ENCODE measurements at regions not wholly inside any gene's neighbourhood (a gene's known extent, or its start where the extent isn't known, plus 50 kb on each side); places are given as distances from the start of the nearest gene placed in this dataset.

DNA sequence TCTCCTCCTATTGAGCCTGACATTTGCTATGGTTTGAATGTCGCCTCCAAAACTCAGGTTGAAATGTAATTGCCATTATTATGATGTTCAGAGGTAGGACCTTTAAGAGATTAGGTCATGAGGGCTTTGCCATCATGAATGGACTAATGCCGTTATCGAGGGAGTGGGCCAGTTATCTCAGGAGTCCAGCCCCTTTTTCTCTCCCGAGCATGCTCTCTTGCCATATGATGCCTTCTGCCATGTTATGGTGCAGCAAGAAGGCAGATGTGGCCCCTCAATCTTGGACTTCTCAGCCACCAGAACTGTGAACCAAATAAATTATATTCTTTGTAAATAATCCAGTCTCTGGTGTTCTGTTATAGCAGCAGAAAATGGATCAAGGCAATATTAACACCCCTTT is 323.5 kb downstream of the RRAGC start:
- ATAC-seq: no peak

DNA sequence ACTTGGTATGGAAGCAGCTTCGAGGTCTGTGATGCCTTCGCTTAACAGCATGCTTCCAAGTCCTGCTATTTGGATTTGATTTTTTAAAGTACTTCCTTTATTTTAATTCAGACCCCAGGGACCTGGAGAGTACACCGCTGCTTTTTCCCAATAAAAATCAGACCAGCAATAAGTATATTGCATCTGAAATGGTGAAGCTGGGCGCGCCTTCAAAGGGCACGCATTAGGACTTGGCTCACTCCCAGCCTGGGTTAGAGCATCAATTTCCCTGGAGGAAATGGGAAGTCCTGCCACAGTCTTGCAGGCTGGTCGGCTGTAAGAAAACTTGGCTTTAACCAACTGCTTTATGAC is 325.1 kb downstream of the RRAGC start:
- ATAC-seq: no peak

DNA sequence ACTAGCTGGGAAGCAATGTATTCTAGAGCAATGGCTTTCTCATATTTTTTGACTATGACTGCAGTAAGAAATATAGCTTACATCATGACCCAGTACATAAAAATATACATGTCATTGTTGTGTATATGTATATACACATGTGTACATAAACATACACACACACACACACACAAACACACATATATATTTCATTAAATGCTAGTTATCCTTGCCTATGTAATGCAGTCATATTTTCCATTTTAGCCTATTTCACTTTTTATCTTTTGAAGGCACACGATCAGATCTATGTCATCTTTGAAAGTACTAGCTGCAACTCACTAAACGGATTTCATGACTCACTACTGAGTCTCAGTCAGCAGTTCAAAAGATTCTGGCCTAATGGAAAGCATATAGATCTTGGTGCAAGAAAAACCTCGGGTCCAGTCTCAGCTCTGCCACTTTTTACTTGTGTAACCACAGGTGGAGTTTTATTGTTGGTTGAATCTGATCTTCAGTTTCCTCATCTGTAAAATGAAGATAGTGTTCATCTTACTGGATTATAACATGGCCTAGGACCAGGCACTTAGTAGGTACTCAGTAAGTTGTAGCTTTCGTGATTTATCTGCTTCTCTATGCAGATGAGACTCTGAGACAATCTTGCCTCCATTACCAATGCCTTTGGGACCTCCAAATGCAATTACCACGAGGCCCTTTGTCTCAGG is 325.6 kb downstream of the RRAGC start:
- ATAC-seq: peak; percentile 93 to 97

DNA sequence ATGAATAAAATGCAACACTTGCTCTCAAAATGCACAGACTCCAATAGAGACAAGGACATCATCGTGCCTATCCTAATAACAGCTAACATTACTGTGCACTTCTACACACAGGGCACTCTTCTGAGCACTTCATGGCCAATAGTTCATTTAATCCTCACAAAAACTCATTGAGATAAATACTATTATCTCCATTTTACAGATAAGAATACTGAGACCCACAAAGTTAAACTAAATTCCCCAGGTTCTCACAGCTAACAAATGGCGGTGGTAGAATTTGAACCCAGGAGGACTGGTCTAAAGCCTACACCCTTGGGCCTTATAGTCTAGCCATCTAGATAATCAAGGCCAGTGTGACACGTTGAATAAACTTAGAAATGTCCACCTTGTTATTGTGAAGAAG is 328.6 kb downstream of the RRAGC start:
- no peak for ATAC-seq

DNA sequence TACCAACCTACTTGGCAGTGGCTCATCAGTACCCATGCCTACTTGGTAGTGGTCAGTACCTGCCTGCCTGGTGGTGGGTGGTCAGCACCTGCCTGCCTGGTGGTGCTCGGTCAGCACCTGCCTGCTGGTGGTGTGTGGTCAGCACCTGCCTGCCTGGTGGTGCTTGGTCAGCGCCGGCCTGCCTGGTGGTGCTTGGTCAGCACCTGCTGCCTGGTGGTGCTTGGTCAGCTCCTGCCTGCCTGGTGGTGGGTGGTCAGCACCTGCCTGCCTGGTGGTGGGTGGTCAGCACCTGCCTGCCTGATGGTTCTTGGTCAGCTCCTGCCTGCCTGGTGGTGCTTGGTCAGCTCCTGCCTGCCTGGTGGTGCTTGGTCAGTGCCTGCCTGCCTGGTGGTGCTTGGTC is 329.6 kb downstream of the RRAGC start:
- no peak for ATAC-seq

DNA sequence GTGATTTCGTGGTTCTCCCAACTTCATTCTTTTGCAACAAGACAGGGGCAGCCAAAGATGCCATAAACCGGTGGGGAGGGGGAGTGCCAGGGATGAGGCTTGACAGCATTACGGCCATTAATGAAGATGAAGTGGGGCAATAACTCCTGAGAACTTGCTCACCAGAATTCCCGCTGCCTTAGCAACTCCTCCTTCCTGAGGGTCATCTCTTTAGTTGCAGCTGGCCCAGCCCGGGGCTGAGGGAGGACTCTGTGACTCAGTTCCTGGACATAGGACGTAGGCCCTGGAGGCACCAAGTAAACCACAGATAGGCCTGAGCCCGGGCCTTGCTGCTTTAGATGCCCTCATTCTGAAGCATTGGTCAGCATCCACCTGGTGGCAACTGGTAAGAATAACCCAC is 330.2 kb downstream of the RRAGC start:
- ATAC-seq: no peak

DNA sequence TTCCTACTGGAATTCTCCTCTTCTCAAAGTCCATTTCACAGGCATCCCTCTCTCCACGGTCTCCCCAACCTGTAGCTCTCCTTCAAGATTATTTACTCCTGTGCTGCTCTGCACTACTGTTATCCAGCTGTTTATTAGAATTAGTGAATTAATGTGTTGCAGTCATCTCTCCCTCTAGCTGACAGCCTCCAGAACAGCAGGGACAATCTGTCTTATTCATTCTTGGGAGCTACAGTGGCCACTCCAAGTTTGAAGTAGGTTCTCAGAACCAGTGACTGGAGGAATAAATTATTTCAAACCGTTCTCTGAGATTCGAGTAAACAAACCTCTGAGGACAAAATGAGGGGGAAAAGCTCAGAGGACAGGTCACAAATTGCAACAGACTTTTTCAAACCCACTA is 330.9 kb downstream of the RRAGC start:
- no peak for ATAC-seq

DNA sequence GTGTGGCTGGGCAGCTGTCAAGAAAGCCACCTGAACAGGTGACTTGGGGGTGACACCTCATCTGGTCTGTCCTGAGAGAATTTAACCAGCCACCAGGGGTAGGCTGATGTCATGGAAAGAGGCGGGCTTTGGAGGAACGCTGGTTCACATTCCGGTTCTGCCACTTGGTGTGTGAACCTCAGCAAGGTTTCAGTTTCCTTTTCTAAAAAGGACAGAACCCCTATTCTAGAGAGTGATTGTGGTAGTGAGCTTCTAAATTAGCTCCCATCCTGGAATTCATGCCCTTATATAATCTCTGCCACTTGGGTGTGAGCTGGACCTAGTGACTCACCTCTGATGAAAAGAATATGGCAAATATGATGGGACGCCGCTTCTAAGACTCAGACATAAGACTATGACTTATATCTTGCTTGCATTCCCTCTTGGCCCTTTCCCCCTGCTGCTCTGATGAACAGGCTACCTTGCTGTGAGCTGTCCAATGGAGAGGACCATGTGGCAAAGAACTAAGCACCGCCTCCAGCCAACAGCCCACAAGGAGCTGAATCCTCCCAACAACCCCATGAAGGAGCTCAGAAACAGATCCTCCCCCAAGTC is 332.1 kb downstream of the RRAGC start:
- peak; percentile 78 to 80 for ATAC-seq

DNA sequence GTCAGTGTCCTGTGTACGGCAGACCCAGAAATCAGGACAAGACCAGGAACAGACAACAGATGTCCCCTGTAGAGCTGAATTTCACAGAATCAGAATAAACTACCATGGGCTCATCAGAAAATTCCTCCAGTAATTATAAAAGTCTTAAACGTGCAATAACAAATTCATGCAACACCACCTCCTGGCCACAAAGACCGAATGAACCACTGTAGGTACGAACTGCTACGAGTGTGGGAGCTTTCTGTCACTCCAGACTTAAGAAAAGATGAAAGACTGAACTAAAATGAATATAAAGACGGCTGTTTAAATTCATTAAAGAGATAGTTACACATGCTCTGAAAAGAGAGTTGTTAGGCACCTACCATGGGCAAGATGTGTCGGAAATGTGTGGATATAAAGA is 333.5 kb downstream of the RRAGC start:
- ATAC-seq: no peak

DNA sequence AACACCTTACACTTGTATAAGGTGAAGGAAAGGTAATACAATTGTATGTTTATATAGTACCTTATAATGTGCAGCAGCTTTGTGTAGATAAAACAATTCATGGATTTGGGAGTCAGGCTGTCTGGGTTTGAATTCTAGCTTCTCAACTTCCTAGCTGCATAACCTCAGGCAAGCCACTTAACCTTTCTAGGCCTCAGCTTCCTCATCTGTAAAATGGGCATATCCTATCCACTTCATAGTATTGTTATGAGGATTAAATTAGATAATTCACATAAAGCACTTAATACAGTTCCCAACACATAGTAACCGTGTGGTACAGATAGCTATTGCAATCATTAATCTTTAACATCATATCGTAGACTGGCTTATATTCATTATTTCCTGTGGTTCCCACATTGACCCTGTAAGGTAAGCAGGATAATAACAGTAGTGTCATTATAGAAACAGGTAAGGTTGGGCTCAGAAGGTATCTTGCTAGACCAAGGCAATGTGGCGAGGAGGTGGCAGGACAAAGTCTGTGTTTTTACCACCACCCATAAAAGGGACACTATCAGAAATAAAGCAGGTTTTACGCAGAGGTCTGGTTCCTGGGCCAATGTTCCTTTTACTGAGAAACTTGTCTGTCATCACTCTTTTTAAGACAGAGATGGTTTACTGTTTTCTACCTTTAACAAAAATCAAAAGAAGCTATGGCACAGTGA is 334.1 kb downstream of the RRAGC start:
- no peak for ATAC-seq

DNA sequence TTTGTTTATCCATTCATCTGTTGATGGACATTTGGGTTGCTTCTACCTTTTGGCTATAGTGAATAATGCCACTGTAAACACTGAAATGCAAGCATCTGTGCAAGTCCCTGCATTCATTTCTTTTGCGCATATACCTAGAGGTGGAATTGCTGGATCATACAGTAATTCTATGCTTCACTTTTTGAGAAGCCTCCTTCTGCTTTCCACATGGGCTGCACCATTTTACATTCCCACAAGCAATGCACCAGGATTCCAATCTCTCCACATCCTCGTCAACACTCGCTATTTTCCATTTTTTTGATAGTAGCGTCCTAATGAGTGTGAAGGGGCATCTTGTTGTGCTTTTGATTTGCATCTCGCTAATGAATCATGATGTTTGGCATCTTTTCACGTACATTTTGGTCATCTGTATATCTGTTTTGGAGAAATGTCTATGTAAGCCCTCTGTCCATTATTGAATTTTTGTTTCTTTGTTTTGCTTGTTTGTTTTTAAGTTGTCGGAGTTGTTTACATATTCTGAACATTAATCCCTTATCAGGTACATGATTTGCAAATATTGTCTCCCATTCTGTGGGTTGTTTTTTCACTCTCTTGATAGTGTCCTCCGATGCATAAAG is 335.4 kb downstream of the RRAGC start:
- no peak for ATAC-seq

DNA sequence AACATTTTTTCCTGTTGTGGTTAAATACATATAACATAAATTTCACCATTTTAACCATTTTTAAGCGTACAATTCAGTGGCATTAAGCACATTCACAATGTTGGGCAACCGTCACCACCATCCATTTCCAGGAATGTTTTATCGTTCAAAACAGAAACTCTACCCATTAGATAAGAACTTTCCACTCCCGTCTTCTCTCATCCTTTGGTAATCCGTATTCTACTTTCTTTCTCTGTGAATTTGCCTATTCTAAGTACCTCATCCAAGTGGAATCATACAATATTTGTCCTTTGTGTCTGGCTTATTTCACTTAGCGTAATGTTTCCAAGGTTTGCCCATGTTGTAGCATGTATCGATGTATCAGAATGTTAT is 336.0 kb downstream of the RRAGC start:
- ATAC-seq: no peak

DNA sequence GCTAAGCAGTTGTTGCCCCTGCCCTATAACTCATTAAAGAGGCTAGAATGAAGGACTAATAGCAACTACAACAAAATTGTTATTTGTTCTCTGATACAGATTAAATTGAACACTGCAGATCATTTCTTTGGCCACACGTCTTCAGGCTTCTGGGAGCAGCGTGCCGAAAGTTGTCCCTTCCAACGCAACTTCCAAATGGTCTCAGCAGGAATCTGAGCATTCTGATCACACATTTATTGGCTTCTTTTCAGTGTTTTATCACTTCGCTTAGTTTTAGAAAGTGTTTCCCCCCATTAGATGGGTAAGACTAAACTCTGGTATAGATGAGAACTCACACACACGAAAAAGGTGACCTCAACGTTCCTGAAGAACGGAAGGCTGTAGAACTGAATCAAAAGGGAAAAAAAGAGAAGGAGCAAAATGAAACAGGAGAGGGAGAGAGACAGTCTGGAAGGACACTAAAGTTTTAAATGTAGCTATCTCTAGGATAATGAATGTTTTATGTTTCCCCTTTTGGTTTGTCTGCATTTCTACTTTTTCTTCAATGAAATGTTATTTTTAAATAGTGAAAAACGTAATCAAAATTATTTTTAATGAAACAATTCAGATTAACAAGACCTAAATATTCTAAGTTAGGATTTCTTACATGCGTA is 336.5 kb downstream of the RRAGC start:
- ATAC-seq: no peak

DNA sequence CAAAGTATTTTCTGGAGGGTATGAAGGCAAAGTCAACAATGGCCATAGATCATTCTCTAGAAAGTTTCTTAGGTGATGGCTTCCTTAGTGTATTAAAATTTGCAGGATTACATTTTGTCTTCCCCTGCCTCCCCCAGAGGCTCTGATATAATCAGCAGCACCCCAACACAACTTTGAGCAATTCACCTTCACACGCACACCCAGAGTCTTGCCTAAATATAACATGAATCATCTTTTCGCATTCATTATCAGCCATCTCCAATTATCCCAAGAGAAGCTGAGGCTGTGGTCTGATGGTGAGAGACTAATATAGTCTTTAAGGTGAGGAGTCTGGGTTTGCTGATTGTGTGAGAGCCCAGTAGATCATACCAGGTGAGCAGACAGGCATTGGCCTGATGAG is 343.0 kb downstream of the RRAGC start:
- no peak for ATAC-seq

DNA sequence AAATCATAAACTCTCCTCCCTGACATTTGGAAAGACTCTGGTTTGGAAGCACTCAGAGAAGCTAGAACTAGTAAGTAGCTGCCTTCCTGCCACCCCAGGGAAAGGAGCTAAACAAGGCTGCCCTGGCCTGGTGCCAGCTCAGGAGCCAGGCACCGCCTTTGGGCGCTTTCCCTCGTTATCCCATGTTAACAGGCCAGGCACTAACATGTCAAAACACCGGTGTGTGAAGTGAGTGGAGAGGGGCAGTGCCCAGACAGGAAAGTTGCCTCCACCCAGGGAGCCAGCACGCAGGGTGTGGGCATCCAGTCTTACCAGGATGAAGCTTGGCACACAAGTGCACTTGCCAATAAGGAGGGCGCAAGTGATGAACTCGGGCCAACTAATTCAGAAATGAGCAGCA is 346.8 kb downstream of the RRAGC start:
- ATAC-seq: no peak

DNA sequence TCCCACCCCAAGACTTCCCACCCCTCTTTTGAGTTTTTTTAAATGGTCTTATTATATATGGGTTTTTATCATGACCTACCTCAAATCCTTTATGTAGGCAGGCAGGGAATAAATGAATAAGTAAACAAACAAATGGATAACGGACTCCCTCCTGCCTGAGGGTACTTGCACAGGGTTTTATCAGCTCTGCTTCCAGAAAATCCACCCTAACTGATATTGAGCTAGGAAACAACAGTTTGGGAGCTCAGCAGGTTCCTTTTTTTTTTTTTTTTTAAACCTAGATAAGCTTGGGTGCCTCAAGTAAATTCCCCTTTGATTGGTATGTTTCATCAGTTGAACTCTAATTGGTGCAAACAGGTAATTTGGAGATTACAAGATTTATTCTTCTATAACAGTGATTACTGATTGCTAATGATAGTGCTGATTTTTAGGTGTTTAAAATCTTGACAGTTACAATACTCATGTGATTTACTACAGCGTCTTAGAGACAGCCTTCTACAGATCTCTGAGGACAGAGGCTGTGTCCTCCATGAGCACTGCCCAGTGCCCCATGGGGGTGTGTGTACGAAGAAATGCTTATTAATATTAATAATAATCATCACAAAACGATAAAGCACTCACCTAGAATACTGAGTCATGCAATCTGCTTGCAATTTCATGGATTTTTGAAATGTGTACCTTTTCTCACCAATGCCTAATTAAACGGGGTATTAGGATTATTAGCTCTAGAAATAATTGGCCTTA is 347.4 kb downstream of the RRAGC start:
- ATAC-seq: no peak

DNA sequence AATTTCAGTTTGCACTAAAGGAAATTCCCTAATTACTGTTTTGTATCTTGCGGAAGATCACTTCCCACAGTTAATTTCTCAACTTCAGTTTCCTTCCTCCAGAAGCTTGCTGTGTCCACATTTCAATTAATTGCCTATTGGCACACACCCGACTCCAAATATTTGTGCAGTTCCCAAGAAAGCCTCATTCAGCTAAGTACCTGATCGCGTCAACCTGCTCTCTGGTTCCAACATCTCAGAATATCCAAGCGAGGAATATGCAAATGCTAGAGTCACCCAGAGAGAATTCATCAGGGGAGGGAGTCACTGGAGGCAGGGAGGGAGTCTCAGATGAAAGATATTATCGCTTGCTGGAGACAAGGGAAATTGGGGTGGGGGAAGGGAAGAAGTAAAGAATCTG is 351.3 kb downstream of the RRAGC start:
- no peak for ATAC-seq

DNA sequence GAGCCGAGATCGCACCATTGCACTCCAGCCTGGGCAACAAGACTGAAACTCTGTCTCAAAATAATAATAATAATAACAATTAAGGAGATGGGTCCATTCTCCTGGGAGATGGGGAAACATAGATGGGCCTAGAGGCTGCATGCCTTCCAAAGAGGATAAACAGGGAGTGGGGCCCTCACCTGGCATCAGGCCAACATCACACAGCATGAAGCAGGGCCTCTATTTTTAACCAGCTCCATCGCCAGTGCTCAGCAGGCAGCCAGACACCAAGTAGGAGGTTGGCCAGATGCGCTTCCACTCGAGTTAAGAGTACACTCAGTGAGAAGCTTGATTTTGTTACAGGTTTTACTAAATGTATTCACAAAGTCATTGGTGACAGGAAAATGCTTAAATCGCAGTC is 352.0 kb downstream of the RRAGC start:
- ATAC-seq: no peak

DNA sequence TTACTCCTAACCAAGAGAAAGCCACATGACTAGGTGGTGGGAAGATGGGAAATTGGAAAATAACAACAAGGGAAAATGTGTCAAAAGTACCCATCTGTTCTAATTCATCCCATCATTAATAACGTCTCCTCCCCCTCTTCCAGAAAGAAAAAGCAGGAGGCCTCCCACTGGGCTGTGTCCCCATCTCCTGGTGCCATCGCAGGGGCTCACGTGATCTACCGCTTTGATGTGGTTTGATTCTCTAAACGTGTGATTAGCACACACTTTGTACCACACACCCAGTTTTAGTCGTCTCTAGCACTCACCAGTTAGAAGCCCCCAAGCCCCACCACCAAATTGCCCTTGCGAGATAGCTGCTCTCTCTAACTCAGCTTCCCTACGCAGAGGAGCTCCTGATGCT is 353.6 kb downstream of the RRAGC start:
- no peak for ATAC-seq

DNA sequence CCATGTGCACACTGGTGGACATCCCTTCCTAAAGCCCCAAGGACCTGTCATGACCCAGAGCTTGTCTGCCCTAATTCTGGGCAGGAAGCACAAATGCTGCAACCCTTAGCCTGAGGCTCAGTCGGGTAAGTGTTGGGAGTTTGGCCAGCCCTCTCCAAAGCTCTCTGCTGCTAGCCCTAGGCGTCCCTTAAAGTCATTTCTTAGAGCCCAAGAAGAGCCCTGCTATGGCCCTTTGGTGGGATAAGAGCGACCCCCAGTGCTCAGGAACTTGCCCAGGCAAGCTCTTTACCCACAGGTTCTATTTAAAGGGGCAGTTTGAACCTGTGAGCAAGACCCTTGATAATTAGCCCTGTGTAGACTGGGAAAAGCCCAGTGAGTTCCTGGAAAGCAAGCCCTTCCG is 356.8 kb downstream of the RRAGC start:
- no peak for ATAC-seq

DNA sequence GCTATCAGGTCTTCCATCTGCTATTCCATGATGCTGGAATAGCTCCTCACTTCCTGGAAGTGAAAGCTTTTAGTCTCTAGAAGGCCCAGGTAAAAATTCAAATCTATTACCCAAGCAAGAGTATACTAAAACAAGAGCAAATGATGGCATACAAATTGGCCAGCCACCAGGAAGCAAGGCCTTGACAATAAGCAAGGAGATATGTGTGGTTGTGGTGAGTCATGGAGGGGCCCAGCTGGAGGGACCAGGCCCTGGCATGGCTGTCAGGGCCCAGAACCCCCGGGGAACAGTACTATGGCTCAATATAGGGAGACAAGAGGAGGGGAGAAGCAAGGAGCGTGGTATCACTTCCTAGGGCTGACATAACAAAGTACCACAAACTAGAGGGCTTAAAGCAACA is 358.7 kb downstream of the RRAGC start:
- no peak for ATAC-seq

DNA sequence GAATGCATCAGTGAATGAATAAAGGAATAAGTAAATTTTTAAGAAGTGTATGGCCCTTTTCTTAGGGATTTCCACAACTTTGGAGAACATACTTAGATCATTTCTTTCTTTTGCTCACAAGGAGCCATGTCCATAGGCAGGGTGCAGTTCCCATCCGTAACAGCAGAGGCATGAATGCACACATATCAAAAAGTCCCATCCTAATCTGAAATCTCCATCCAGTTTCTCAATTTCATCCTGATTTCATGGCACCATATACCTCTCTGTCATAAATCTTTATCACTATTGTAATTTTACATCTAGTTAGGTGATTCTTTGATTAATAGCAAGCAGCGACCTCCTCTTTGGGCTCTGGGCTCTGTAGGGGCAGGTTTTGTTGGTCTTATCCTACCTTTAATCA is 359.2 kb downstream of the RRAGC start:
- no peak for ATAC-seq

DNA sequence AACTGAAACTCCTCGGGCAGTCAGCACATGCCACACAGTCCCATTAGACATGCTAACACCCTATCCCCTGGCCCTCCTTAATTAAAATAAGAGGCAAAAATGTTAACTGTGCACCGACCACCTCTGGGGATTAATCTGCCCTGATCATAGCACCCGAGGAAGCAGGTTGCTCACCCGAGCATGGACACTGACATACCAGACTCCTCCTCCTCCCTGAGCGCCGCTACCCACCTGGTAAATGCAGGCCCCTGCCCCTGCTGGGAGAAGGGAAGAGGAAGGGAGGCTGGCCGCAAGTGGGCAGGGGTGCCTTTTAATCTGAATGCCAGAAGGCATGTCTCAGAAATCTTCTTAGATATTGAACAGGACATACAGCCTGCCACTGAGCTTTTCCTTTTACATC is 360.9 kb downstream of the RRAGC start:
- no peak for ATAC-seq
